HCT116 (cell line): ENCODE measurements at regions not wholly inside any gene's neighbourhood (a gene's known extent, or its start where the extent isn't known, plus 50 kb on each side); places are given as distances from the start of the nearest gene placed in this dataset.

Source experiments
- ATAC-seq: fragments of 200-7000 bp; cut with Tn5 transposase; 2 replicates; pipeline ENCODE4 v1.9.1; 2020; ENCODE audit warnings: mild to moderate bottlenecking, moderate library complexity
- BruUV-seq: library from RNA; stranded (reverse); fragments of 400-500 nt; replicated peaks from 2 replicates; lab custom pipeline; 2021; lab: Mats Ljungman, UMichigan
- CTCF ChIA-PET: fragments of 300-600 bp; sonication (Branson Sonifier 250); formaldehyde crosslinking; loops from one replicate; lab custom pipeline; 2021; ENCODE audit warnings: antibody characterized with exemption; lab: Charles Lee
- POLR2A ChIA-PET: fragments of 300-600, 350-600 bp; sonication (Branson Sonifier 250); formaldehyde crosslinking; loops from one replicate; lab custom pipeline; 2021; ENCODE audit warnings: antibody characterized with exemption; lab: Charles Lee
- RAD21 ChIA-PET, 2 experiments: fragments of 300-600 bp; sonication (Branson Sonifier 250); formaldehyde crosslinking; loops; one replicate each; lab custom pipeline; 2023; ENCODE audit warnings: low total read pairs in 2 of 2; ENCODE audit not compliant: uncharacterized antibody in 2 of 2, unreplicated experiment in 2 of 2, low non-redundant PET in 1 of 2; lab: Charles Lee
- DNase-seq: peaks from one replicate; pipeline ENCODE4 v3.0.0-alpha.2; 2010; ENCODE audit warnings: low read depth, low spot score
- H2AFZ ChIP-seq: fragments of 200-600 bp; shearing (Covaris generic), sonication (generic); 2 replicates; pipeline ENCODE4 v1.6.1; 2017; ENCODE audit warnings: low read depth, mixed run types, mixed read lengths, antibody characterized with exemption, low read length; ENCODE audit not compliant: poor library complexity, severe bottlenecking
- H3K27ac ChIP-seq: 2 replicates; pipeline ENCODE4 v1.5.1; 2012; ENCODE audit warnings: low read depth, low read length
- H3K27me3 ChIP-seq: fragments of 200-600 bp; sonication (generic); 2 replicates; pipeline ENCODE4 v1.6.1; 2016; ENCODE audit warnings: mixed run types, low read length, mixed read lengths; ENCODE audit not compliant: insufficient read depth
- H3K36me3 ChIP-seq, 2 experiments: fragments of 200-500 bp in 1 of 2; fragments of 200-600 bp in 1 of 2; sonication (Bioruptor generic) in 1 of 2; sonication (generic) in 1 of 2; 2 replicates each; pipeline versions ENCODE4 v1.5.1 to v1.6.1; 2014 to 2016; ENCODE audit warnings: low read length in 2 of 2, inconsistent platforms in 1 of 2, mixed read lengths in 1 of 2, mixed run types in 1 of 2; ENCODE audit not compliant: insufficient read depth in 2 of 2, control insufficient read depth in 1 of 2
- H3K4me1 ChIP-seq, 2 experiments: fragments of 200-600 bp in 1 of 2; sonication (generic) in 1 of 2; 2 replicates each; pipeline versions ENCODE4 v1.5.1 to v1.6.1; 2012 to 2017; ENCODE audit warnings: low read length in 2 of 2, inconsistent platforms in 1 of 2, mild to moderate bottlenecking in 1 of 2, mixed read lengths in 1 of 2, mixed run types in 1 of 2, moderate library complexity in 1 of 2; ENCODE audit not compliant: insufficient read depth in 2 of 2, control insufficient read depth in 1 of 2
- H3K4me2 ChIP-seq: fragments of 200-600 bp; sonication (generic); 2 replicates; pipeline ENCODE4 v1.6.1; 2017; ENCODE audit warnings: mixed run types, low read length, mixed read lengths
- H3K4me3 ChIP-seq, 2 experiments: fragments of 200-600 bp in 1 of 2; sonication (generic) in 1 of 2; replicated peaks in 1 of 2; 2 replicates each; pipeline ENCODE4 v1.5.1; 2011 to 2016; ENCODE audit warnings: low read length in 2 of 2, control low read depth in 1 of 2, low read depth in 1 of 2, mild to moderate bottlenecking in 1 of 2, mixed read lengths in 1 of 2, mixed run types in 1 of 2
- H3K79me2 ChIP-seq: fragments of 200-600 bp; sonication (generic); 2 replicates; pipeline ENCODE4 v1.6.1; 2017; ENCODE audit warnings: mild to moderate bottlenecking, mixed run types, low read length, moderate library complexity, mixed read lengths; ENCODE audit not compliant: insufficient read depth
- H3K9ac ChIP-seq: fragments of 200-600 bp; sonication (generic); 2 replicates; pipeline ENCODE4 v1.6.1; 2016; ENCODE audit warnings: low read length, mixed read lengths
- H3K9me2 ChIP-seq: fragments of 200-600 bp; sonication (generic), shearing (Covaris generic); 2 replicates; pipeline ENCODE4 v1.6.1; 2017; ENCODE audit warnings: mixed run types, mild to moderate bottlenecking, moderate library complexity; ENCODE audit not compliant: insufficient read depth
- H3K9me3 ChIP-seq, 2 experiments: fragments of 200-500 bp in 1 of 2; fragments of 200-600 bp in 1 of 2; sonication (Bioruptor generic) in 1 of 2; sonication (generic) in 1 of 2; 2 replicates each; pipeline ENCODE4 v1.6.1; 2014 to 2017; ENCODE audit warnings: low read length in 2 of 2, mixed read lengths in 2 of 2, inconsistent platforms in 1 of 2, low read depth in 1 of 2, mild to moderate bottlenecking in 1 of 2, mixed run types in 1 of 2, moderate library complexity in 1 of 2; ENCODE audit not compliant: control insufficient read depth in 1 of 2, insufficient read depth in 1 of 2
- H4K20me1 ChIP-seq: fragments of 200-600 bp; sonication (generic), shearing (Covaris generic); 2 replicates; pipeline ENCODE4 v1.6.1; 2017; ENCODE audit warnings: mixed run types, mild to moderate bottlenecking, moderate library complexity; ENCODE audit not compliant: insufficient read depth
- ATF3 ChIP-seq: IDR thresholded peaks from 2 replicates; pipeline ENCODE4 v1.6.1; 2012
- CBX3 ChIP-seq: IDR thresholded peaks from 2 replicates; pipeline ENCODE4 v1.6.1; 2012; ENCODE audit warnings: low read depth
- EGR1 ChIP-seq: IDR thresholded peaks from 2 replicates; pipeline ENCODE4 v1.6.1; 2012; ENCODE audit warnings: low read depth
- ELF1 ChIP-seq: IDR thresholded peaks from 2 replicates; pipeline ENCODE4 v1.6.1; 2012; ENCODE audit warnings: low read depth, borderline replicate concordance
- EZH2 ChIP-seq: fragments of 200-600 bp; sonication (generic); IDR thresholded peaks from 2 replicates; pipeline ENCODE4 v1.6.1; 2017; ENCODE audit warnings: antibody characterized with exemption, mixed run types
- EZH2phosphoT487 ChIP-seq: fragments of 200-600 bp; IDR thresholded peaks from 2 replicates; pipeline ENCODE4 v1.6.1; 2018; ENCODE audit warnings: antibody characterized with exemption, borderline replicate concordance
- JUND ChIP-seq: IDR thresholded peaks from 2 replicates; pipeline ENCODE4 v1.6.1; 2012
- POLR2A ChIP-seq: IDR thresholded peaks from 2 replicates; pipeline ENCODE4 v1.7.0; 2011; ENCODE audit warnings: borderline replicate concordance; ENCODE audit not compliant: insufficient read depth, insufficient read length; ENCODE audit errors: extremely low read depth
- POLR2AphosphoS5 ChIP-seq: IDR thresholded peaks from 2 replicates; pipeline ENCODE4 v1.6.1; 2011; ENCODE audit warnings: mild to moderate bottlenecking, low read depth, low read length, moderate library complexity
- RAD21 ChIP-seq: IDR thresholded peaks from 2 replicates; pipeline ENCODE4 v1.6.1; 2012; ENCODE audit warnings: low read depth, mild to moderate bottlenecking
- REST ChIP-seq: IDR thresholded peaks from 2 replicates; pipeline ENCODE4 v1.6.1; 2012; ENCODE audit warnings: low read depth
- TCF7L2 ChIP-seq: IDR thresholded peaks from 2 replicates; pipeline ENCODE4 v1.7.0; 2011; ENCODE audit warnings: borderline replicate concordance, inconsistent platforms; ENCODE audit not compliant: insufficient read depth, insufficient read length; ENCODE audit errors: extremely low read depth
- ZFX ChIP-seq: fragments of 450-650 bp; IDR thresholded peaks from 2 replicates; pipeline ENCODE4 v1.6.1; 2017
- intact Hi-C: fragments of 100-400 bp; cut with micrococcal nuclease; formaldehyde crosslinking; loops from 2 replicates; pipeline ENCODE4 v1.10.0; 2022

GRCh38 chr3:178367817-178368617 is 168.2 kb upstream of the KCNMB2 start:
- BruUV-seq, result no TSS peak

More at GRCh38 chr3:178367817-178368617, 168.2 kb upstream of the KCNMB2 start:
- no peak for ATAC-seq
- Histone ChIP-seq H3K4me1 (no peaks in the 10 kb centered on the region), H3K9me3 (no peaks in the 10 kb centered on the region), H3K79me2 (no peaks in the 10 kb centered on the region), H4K20me1 (no peaks in the 10 kb centered on the region), H3K27ac (no peak overlapping the region), H3K4me2 (no peak overlapping the region), H3K36me3 (no peaks in the 10 kb centered on the region), H3K9ac (no peak overlapping the region), H2AFZ (no peak overlapping the region), H3K4me3 (no peak overlapping the region), H3K9me2 (no peaks in the 10 kb centered on the region), H3K27me3 (no peaks in the 10 kb centered on the region)
- POLR2A ChIA-PET, result no interaction called here
- TF ChIP-seq ELF1 (no peak), EGR1 (no peak), JUND (no peak), POLR2AphosphoS5 (no peak), POLR2A (no peak), EZH2 (no peak), EZH2phosphoT487 (no peak), CBX3 (no peak), REST (no peak), TCF7L2 (no peak), ZFX (no peak), RAD21 (no peak), ATF3 (no peak)
- no peak for DNase-seq
- intact Hi-C loops, result no loop called here
- RAD21 ChIA-PET, result no interaction called here
- CTCF ChIA-PET, result no interaction called here
